H9 (cell line): ENCODE measurements at regions not wholly inside any gene's neighbourhood (a gene's known extent, or its start where the extent isn't known, plus 50 kb on each side); places are given as distances from the start of the nearest gene placed in this dataset.

Experiments used
- DNase-seq: peaks from one replicate; pipeline ENCODE4 v3.0.0-alpha.2; 2017
- H2AFZ ChIP-seq: one replicate; pipeline ENCODE4 v1.6.1; 2013; ENCODE audit warnings: mild to moderate bottlenecking, low read length, control low read depth, moderate library complexity
- H2AK5ac ChIP-seq: 2 replicates; pipeline ENCODE4 v1.6.1; 2013; ENCODE audit warnings: low read length, control low read depth, mixed read lengths; ENCODE audit not compliant: insufficient read length
- H2BK120ac ChIP-seq: one replicate; pipeline ENCODE4 v1.6.1; 2013; ENCODE audit warnings: low read depth, mild to moderate bottlenecking, low read length, control low read depth, inconsistent platforms; ENCODE audit not compliant: poor library complexity, severe bottlenecking
- H2BK12ac ChIP-seq: 2 replicates; pipeline ENCODE4 v1.6.1; 2013; ENCODE audit warnings: low read length, control low read depth, mixed read lengths, low read depth; ENCODE audit not compliant: insufficient read length
- H2BK15ac ChIP-seq: 2 replicates; pipeline ENCODE4 v1.6.1; 2013; ENCODE audit warnings: low read depth, low read length, control low read depth
- H2BK20ac ChIP-seq: one replicate; pipeline ENCODE4 v1.6.1; 2013; ENCODE audit warnings: low read depth, mild to moderate bottlenecking, low read length, control low read depth, inconsistent platforms; ENCODE audit not compliant: poor library complexity, severe bottlenecking
- H2BK5ac ChIP-seq: 2 replicates; pipeline ENCODE4 v1.6.1; 2013; ENCODE audit warnings: low read length, control low read depth, mixed read lengths; ENCODE audit not compliant: insufficient read length
- H3K14ac ChIP-seq: 2 replicates; pipeline ENCODE4 v1.6.1; 2013; ENCODE audit warnings: low read length, control low read depth; ENCODE audit not compliant: insufficient read depth
- H3K18ac ChIP-seq: 2 replicates; pipeline ENCODE4 v1.6.1; 2013; ENCODE audit warnings: low read depth, mild to moderate bottlenecking, mixed read lengths, low read length, control low read depth; ENCODE audit not compliant: insufficient read length
- H3K23ac ChIP-seq: 2 replicates; pipeline ENCODE4 v1.6.1; 2013; ENCODE audit warnings: low read length, control low read depth, mixed read lengths, low read depth; ENCODE audit not compliant: insufficient read length
- H3K23me2 ChIP-seq: 2 replicates; pipeline ENCODE4 v1.6.1; 2013; ENCODE audit warnings: low read depth, mild to moderate bottlenecking, mixed read lengths, low read length, control low read depth; ENCODE audit not compliant: insufficient read length, poor library complexity, severe bottlenecking
- H3K27ac ChIP-seq: 2 replicates; pipeline ENCODE4 v1.5.1; 2013; ENCODE audit warnings: low read length, control low read depth, mixed read lengths, low read depth; ENCODE audit not compliant: insufficient read length
- H3K27me3 ChIP-seq: 2 replicates; pipeline ENCODE4 v1.6.1; 2013; ENCODE audit warnings: low read length, control low read depth, inconsistent platforms; ENCODE audit not compliant: insufficient read depth
- H3K4ac ChIP-seq: 2 replicates; pipeline ENCODE4 v1.6.1; 2013; ENCODE audit warnings: low read depth, mild to moderate bottlenecking, control low read depth, inconsistent platforms, low read length, moderate library complexity
- H3K4me1 ChIP-seq: 2 replicates; pipeline ENCODE4 v1.6.1; 2013; ENCODE audit warnings: low read length, control low read depth, inconsistent platforms; ENCODE audit not compliant: insufficient read depth
- H3K4me2 ChIP-seq: 2 replicates; pipeline ENCODE4 v1.6.1; 2013; ENCODE audit warnings: low read length, control low read depth, mixed read lengths; ENCODE audit not compliant: insufficient read length, insufficient read depth
- H3K56ac ChIP-seq: 2 replicates; pipeline ENCODE4 v1.6.1; 2013; ENCODE audit warnings: low read depth, mild to moderate bottlenecking, mixed read lengths, low read length, control low read depth; ENCODE audit not compliant: insufficient read length
- H3K79me1 ChIP-seq: 2 replicates; pipeline ENCODE4 v1.6.1; 2013; ENCODE audit warnings: low read depth, mild to moderate bottlenecking, moderate library complexity, low read length, control low read depth, inconsistent platforms; ENCODE audit not compliant: insufficient read depth, poor library complexity, severe bottlenecking
- H3K79me2 ChIP-seq: 2 replicates; pipeline ENCODE4 v1.6.1; 2013; ENCODE audit warnings: low read length, control low read depth, inconsistent platforms; ENCODE audit not compliant: insufficient read depth
- H3K9ac ChIP-seq: 2 replicates; pipeline ENCODE4 v1.6.1; 2013; ENCODE audit warnings: low read length, control low read depth, mixed read lengths; ENCODE audit not compliant: insufficient read length; ENCODE audit errors: extremely low read depth
- H3K9me3 ChIP-seq: one replicate; pipeline ENCODE4 v1.6.1; 2013; ENCODE audit warnings: low read depth, low read length, inconsistent platforms; ENCODE audit not compliant: control insufficient read depth
- H3T11ph ChIP-seq: one replicate; pipeline ENCODE4 v1.6.1; 2013; ENCODE audit warnings: mild to moderate bottlenecking, low read length, control low read depth, inconsistent platforms
- H4K20me1 ChIP-seq: one replicate; pipeline ENCODE4 v1.6.1; 2013; ENCODE audit not compliant: control insufficient read depth, insufficient read length, insufficient read depth
- H4K5ac ChIP-seq: 2 replicates; pipeline ENCODE4 v1.6.1; 2013; ENCODE audit warnings: low read depth, mild to moderate bottlenecking, mixed read lengths, low read length, control low read depth; ENCODE audit not compliant: insufficient read length
- H4K8ac ChIP-seq: replicated peaks from 2 replicates; pipeline ENCODE4 v1.6.1; 2013; ENCODE audit warnings: low read length, control low read depth, mixed read lengths, low read depth; ENCODE audit not compliant: insufficient read length
- H4K91ac ChIP-seq: 2 replicates; pipeline ENCODE4 v1.6.1; 2013; ENCODE audit warnings: low read depth, mild to moderate bottlenecking, moderate library complexity, mixed read lengths, low read length, control low read depth; ENCODE audit not compliant: insufficient read length
- H3K27ac Mint-ChIP-seq, 3 experiments: 2 replicates in 2 of 3; 3 replicates in 1 of 3; pipeline ENCODE4 v1.8.0; 2020 to 2021; ENCODE audit warnings: mixed read lengths in 3 of 3, mild to moderate bottlenecking in 1 of 3, moderate library complexity in 1 of 3
- H3K27me3 Mint-ChIP-seq: 2 replicates; pipeline ENCODE4 v1.8.0; 2021; ENCODE audit warnings: low read depth, mild to moderate bottlenecking, moderate library complexity, mixed read lengths
- H3K36me3 Mint-ChIP-seq, 3 experiments: 2 replicates in 2 of 3; 3 replicates in 1 of 3; pipeline ENCODE4 v1.8.0; 2020 to 2021; ENCODE audit warnings: low read depth in 3 of 3, mixed read lengths in 3 of 3; ENCODE audit not compliant: insufficient read depth in 1 of 3
- H3K4me1 Mint-ChIP-seq, 2 experiments: 2 replicates each; pipeline ENCODE4 v1.8.0; 2020; ENCODE audit warnings: mixed read lengths in 2 of 2
- H3K4me3 Mint-ChIP-seq, 2 experiments: 2 replicates in 1 of 2; 3 replicates in 1 of 2; pipeline ENCODE4 v1.8.0; 2020 to 2021; ENCODE audit warnings: mild to moderate bottlenecking in 2 of 2, mixed read lengths in 2 of 2, moderate library complexity in 1 of 2
- H3K9me3 Mint-ChIP-seq, 2 experiments: 2 replicates in 1 of 2; 3 replicates in 1 of 2; pipeline ENCODE4 v1.8.0; 2020; ENCODE audit warnings: mild to moderate bottlenecking in 2 of 2, mixed read lengths in 2 of 2, moderate library complexity in 1 of 2
- WGBS: extraction: QIAGEN DNeasy Blood & Tissue Kit; methylation state at CpG from one replicate; pipeline ENCODE4 v1.1.7; 2013; ENCODE audit warnings: missing lambda C conversion rate, low lambda C conversion rate, mixed read lengths; ENCODE audit not compliant: insufficient read length; ENCODE audit errors: extremely low coverage; 5-methylcytosine and 5-hydroxymethylcytosine counted together
- TF ChIP-seq, protein P1 (sequence below): fragments of 200-600 bp; sonication (generic); conservative IDR thresholded peaks from 3 replicates; pipeline ENCODE4 v1.8.0; 2021; ENCODE audit warnings: antibody characterized with exemption, mild to moderate bottlenecking

GRCh38 chr5:92963800-92964199, 617.2 kb downstream of the NR2F1-AS1 start:
- no peaks in the 10 kb centered on the region for H3K9me3 ChIP-seq
- H3K4me1 Mint-ChIP-seq: no peaks in the 10 kb centered on the region
- no CpG with 5 or more reads among the region's 2 CpGs for WGBS
- H3K9ac ChIP-seq: no peak overlapping the region
- no peak overlapping the region for H3T11ph ChIP-seq
- H3K4me2 ChIP-seq: no peak overlapping the region
- no peaks in the 10 kb centered on the region for H3K4me1 ChIP-seq
- no peak overlapping the region for H4K5ac ChIP-seq
- H2BK120ac ChIP-seq: no peak overlapping the region
- H3K9me3 Mint-ChIP-seq: no peaks in the 10 kb centered on the region
- no peaks in the 10 kb centered on the region for H3K79me1 ChIP-seq
- DNase-seq: no peak
- H3K4me3 Mint-ChIP-seq: no peak overlapping the region
- no peak overlapping the region for H3K27ac Mint-ChIP-seq
- no peaks in the 10 kb centered on the region for H3K79me2 ChIP-seq
- H3K27ac ChIP-seq: no peak overlapping the region
- H4K91ac ChIP-seq: no peak overlapping the region
- H2AK5ac ChIP-seq: no peak overlapping the region
- no peak overlapping the region for H3K18ac ChIP-seq
- no peak overlapping the region for H3K23ac ChIP-seq
- H3K23me2 ChIP-seq: no peaks in the 10 kb centered on the region
- no peak overlapping the region for H2BK15ac ChIP-seq
- H3K56ac ChIP-seq: no peak overlapping the region
- H4K20me1 ChIP-seq: no peaks in the 10 kb centered on the region
- no peak overlapping the region for H2BK5ac ChIP-seq
- no peak overlapping the region for H2BK12ac ChIP-seq
- no peak overlapping the region for H3K14ac ChIP-seq
- no peaks in the 10 kb centered on the region for H3K36me3 Mint-ChIP-seq
- TF ChIP-seq, protein P1, sequence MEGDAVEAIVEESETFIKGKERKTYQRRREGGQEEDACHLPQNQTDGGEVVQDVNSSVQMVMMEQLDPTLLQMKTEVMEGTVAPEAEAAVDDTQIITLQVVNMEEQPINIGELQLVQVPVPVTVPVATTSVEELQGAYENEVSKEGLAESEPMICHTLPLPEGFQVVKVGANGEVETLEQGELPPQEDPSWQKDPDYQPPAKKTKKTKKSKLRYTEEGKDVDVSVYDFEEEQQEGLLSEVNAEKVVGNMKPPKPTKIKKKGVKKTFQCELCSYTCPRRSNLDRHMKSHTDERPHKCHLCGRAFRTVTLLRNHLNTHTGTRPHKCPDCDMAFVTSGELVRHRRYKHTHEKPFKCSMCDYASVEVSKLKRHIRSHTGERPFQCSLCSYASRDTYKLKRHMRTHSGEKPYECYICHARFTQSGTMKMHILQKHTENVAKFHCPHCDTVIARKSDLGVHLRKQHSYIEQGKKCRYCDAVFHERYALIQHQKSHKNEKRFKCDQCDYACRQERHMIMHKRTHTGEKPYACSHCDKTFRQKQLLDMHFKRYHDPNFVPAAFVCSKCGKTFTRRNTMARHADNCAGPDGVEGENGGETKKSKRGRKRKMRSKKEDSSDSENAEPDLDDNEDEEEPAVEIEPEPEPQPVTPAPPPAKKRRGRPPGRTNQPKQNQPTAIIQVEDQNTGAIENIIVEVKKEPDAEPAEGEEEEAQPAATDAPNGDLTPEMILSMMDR: no peak
- H2BK20ac ChIP-seq: no peak overlapping the region
- no peak overlapping the region for H4K8ac ChIP-seq
- no peak overlapping the region for H3K4ac ChIP-seq
- no peaks in the 10 kb centered on the region for H3K27me3 Mint-ChIP-seq
- no peak overlapping the region for H2AFZ ChIP-seq
- no peaks in the 10 kb centered on the region for H3K27me3 ChIP-seq
